ENCODE measurements at regions not wholly inside any gene's neighbourhood (a gene's known extent, or its start where the extent isn't known, plus 50 kb on each side); places are given as distances from the start of the nearest gene placed in this dataset.
A peak's percentile ranks its signal among the peaks of the same experiment; 100 is the strongest.

- Histone ChIP-seq H3K27ac (no peak overlapping the region), H3K36me3 (replicated peaks in 1 of 2) (no peaks in the 10 kb centered on the region), H3K27me3 (no peaks in the 10 kb centered on the region), H3K4me1 (replicated peaks in 1 of 2) (peaks cover 0 to 5% of the 10 kb centered on the region in 2 donors), H3K4me3 (no peak overlapping the region), H3K9me3 (replicated peaks in 1 of 3) (no peaks in the 10 kb centered on the region)
- TF ChIP-seq POLR2A (IDR thresholded peaks at IDR 0.05), result no peak
- no peak for TF ChIP-seq CTCF (IDR thresholded peaks at IDR 0.05)
- 65 to 71% (median 71%) methylated on average over 12 of the region's 12 CpGs for WGBS, 4 donors
- DNase-seq, result peak; percentile 57 to 83 (median 79)
- intact Hi-C loops (cut with DNase I), result no loop called here
Observed at GRCh38 chr2:47631792-47632398, 61.1 kb upstream of the KCNK12 start.

- 85 to 95% (median 91%) methylated on average over 6 of the region's 6 CpGs for WGBS, 4 donors
- Histone ChIP-seq H3K4me1 (replicated peaks in 1 of 2) (peaks cover 0 to 5% of the 10 kb centered on the region in 2 donors), H3K9me3 (replicated peaks in 1 of 3) (no peaks in the 10 kb centered on the region), H3K27ac (no peak overlapping the region), H3K4me3 (no peak overlapping the region), H3K27me3 (no peaks in the 10 kb centered on the region), H3K36me3 (replicated peaks in 1 of 2) (no peaks in the 10 kb centered on the region)
- DNase-seq, result no peak
- TF ChIP-seq CTCF (IDR thresholded peaks at IDR 0.05) (no peak), POLR2A (IDR thresholded peaks at IDR 0.05) (no peak)
- intact Hi-C loops (cut with DNase I), result no loop called here
Observed at GRCh38 chr2:47631306-47631705, 60.5 kb upstream of the KCNK12 start.

- no peak for TF ChIP-seq POLR2A (IDR thresholded peaks at IDR 0.05)
- no peak for TF ChIP-seq CTCF (IDR thresholded peaks at IDR 0.05)
- H3K36me3 ChIP-seq (replicated peaks in 1 of 2), result no peaks in the 10 kb centered on the region
- H3K9me3 ChIP-seq (replicated peaks in 1 of 3), result no peaks in the 10 kb centered on the region
- no peaks in the 10 kb centered on the region for H3K27me3 ChIP-seq
- intact Hi-C loops (cut with DNase I), result no loop called here
- DNase-seq, result no peak
- no peak overlapping the region for H3K27ac ChIP-seq
- H3K4me3 ChIP-seq, result no peak overlapping the region
- 82 to 90% (median 86%) methylated on average over 5 to 7 of the region's 7 CpGs for WGBS, 4 donors
- H3K4me1 ChIP-seq (replicated peaks in 1 of 2), result peaks cover 0 to 5% of the 10 kb centered on the region in 2 donors
Observed at GRCh38 chr2:47629501-47630460, 59.0 kb upstream of the KCNK12 start.

GRCh38 chr2:47628904-47629303 lies 58.1 kb upstream of the KCNK12 start:
- intact Hi-C loops (cut with DNase I), result no loop called here
- no peak overlapping the region for H3K27ac ChIP-seq
- DNase-seq, result no peak
- peaks cover 0 to 5% of the 10 kb centered on the region in 2 donors for H3K4me1 ChIP-seq (replicated peaks in 1 of 2)
- WGBS, 4 donors, result 80 to 90% (median 86%) methylated on average over 3 of the region's 3 CpGs
- no peaks in the 10 kb centered on the region for H3K27me3 ChIP-seq
- H3K9me3 ChIP-seq (replicated peaks in 1 of 3), result no peaks in the 10 kb centered on the region
- no peaks in the 10 kb centered on the region for H3K36me3 ChIP-seq (replicated peaks in 1 of 2)
- TF ChIP-seq CTCF (IDR thresholded peaks at IDR 0.05), result no peak
- TF ChIP-seq POLR2A (IDR thresholded peaks at IDR 0.05), result no peak
- H3K4me3 ChIP-seq, result no peak overlapping the region
